ENCODE measurements at regions not wholly inside any gene's neighbourhood (a gene's known extent, or its start where the extent isn't known, plus 50 kb on each side); places are given as distances from the start of the nearest gene placed in this dataset.

DNA sequence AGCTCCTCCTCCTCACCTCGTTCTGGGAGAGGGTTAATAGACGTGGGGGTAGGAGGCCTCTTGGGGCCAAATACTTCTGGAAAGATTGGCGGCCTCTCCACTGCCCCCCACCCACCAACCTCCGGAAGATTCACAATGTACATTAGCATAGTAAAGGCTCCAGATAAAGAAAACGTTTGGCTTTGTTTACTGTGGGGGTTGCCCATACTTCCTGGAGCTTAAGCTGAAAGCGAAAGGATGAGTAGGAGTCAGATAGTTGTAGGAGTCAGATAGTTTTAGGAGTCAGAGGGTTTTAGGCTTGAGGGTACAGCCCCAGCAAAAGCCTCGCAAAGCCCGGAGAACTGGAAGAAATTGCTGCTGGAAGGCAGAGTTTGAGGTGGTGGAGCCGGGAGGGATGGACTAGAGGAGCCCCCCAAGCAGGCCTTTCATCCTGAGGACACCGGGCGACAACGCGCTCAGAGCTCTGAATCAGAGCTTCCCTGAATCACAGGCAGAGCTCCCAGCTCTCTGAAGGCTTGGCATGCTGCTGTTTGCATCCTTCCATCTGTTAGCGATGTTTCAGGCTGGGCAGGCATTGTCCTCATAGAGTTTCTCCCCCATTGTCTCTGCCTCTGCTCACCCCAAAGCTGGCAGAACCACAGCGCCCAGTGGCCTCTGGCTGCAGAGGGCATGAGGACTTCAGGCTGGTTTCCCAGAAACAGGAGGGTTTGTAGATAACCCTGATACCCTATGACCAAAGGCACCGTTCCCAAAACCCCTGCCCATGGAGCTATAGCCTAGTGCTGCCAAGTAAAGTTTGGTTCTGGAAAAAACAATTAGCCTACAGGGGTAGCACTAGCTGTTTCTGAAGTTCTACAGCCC is 280.7 kb downstream of the BCOR start:
- no peaks in the 10 kb centered on the region for H3K9me2 ChIP-seq (replicated peaks; ENCODE audit: control insufficient read depth, low read length)
- no peaks in the 10 kb centered on the region for H3K9me3 ChIP-seq (ENCODE audit: control insufficient read depth, insufficient read depth, low read length)
- H3K27ac ChIP-seq (ENCODE audit: low read depth, low read length), result no peak overlapping the region
- no peaks in the 10 kb centered on the region for H3K36me3 ChIP-seq (ENCODE audit: control insufficient read depth, low read length)
- H3K27me3 ChIP-seq (ENCODE audit: control insufficient read depth, low read length), result no peaks in the 10 kb centered on the region
- H3K79me2 ChIP-seq (ENCODE audit: control insufficient read depth, low read length), result no peaks in the 10 kb centered on the region
- no peak overlapping the region for H3K4me2 ChIP-seq (ENCODE audit: low read length)
- no peaks in the 10 kb centered on the region for H4K20me1 ChIP-seq (ENCODE audit: control insufficient read depth, insufficient read depth, low read depth, low read length)
- H3F3A ChIP-seq (ENCODE audit: control insufficient read depth, insufficient read depth), result no peaks in the 10 kb centered on the region
- no peak for TF ChIP-seq EZH2phosphoT487 (IDR thresholded peaks at IDR 0.05; ENCODE audit: borderline replicate concordance, low read length)
- TF ChIP-seq, protein P1, sequence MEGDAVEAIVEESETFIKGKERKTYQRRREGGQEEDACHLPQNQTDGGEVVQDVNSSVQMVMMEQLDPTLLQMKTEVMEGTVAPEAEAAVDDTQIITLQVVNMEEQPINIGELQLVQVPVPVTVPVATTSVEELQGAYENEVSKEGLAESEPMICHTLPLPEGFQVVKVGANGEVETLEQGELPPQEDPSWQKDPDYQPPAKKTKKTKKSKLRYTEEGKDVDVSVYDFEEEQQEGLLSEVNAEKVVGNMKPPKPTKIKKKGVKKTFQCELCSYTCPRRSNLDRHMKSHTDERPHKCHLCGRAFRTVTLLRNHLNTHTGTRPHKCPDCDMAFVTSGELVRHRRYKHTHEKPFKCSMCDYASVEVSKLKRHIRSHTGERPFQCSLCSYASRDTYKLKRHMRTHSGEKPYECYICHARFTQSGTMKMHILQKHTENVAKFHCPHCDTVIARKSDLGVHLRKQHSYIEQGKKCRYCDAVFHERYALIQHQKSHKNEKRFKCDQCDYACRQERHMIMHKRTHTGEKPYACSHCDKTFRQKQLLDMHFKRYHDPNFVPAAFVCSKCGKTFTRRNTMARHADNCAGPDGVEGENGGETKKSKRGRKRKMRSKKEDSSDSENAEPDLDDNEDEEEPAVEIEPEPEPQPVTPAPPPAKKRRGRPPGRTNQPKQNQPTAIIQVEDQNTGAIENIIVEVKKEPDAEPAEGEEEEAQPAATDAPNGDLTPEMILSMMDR (IDR thresholded peaks at IDR 0.05; ENCODE audit: low read depth, low read length, poor library complexity, severe bottlenecking), result no peak
- H3K4me3 ChIP-seq (ENCODE audit: low read length), result no peak overlapping the region
- peaks cover 9% of the 10 kb centered on the region for H3K4me1 ChIP-seq (ENCODE audit: control insufficient read depth, low read length)

DNA sequence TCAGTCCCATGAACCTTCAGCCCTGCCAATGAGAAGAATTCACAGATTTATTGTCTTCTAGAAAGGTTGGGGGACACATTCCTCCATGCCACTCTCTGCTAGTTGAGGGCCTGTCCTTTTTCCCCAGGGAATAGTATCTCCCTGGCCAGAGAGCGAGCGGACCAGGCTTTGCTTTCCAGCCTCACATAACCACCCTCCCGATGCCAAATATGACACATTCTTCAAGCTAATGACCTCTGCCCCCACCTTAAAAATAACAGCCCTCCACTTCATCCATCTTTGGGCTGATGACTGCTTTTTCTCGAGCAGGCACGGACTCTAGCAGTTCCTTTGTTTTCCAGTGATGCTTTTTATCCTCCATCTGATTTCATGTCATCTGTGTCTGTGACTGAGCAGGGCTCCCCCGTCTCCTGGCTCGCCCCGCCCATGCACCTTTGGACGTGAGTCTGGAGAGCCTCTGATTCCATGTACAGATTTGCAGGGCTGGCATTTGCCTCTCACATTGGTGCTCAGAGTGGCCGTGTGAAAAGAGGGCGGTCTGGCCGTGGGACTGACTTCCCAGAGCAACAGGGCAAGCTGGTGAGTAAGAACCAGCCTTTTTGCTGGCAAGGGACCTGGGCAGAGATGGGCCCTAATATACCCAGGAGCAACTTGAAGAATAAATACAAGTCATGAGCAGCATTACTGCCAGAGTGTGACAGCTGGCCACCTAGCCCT is 279.8 kb downstream of the BCOR start:
- no peaks in the 10 kb centered on the region for H3F3A ChIP-seq (ENCODE audit: control insufficient read depth, insufficient read depth)
- H3K27me3 ChIP-seq (ENCODE audit: control insufficient read depth, low read length), result no peaks in the 10 kb centered on the region
- H4K20me1 ChIP-seq (ENCODE audit: control insufficient read depth, insufficient read depth, low read depth, low read length), result no peaks in the 10 kb centered on the region
- H3K4me3 ChIP-seq (ENCODE audit: low read length), result no peak overlapping the region
- no peak for TF ChIP-seq EZH2phosphoT487 (IDR thresholded peaks at IDR 0.05; ENCODE audit: borderline replicate concordance, low read length)
- TF ChIP-seq, protein P1 (IDR thresholded peaks at IDR 0.05; ENCODE audit: low read depth, low read length, poor library complexity, severe bottlenecking), result no peak
- no peaks in the 10 kb centered on the region for H3K79me2 ChIP-seq (ENCODE audit: control insufficient read depth, low read length)
- no peak overlapping the region for H3K27ac ChIP-seq (ENCODE audit: low read depth, low read length)
- no peaks in the 10 kb centered on the region for H3K36me3 ChIP-seq (ENCODE audit: control insufficient read depth, low read length)
- H3K9me3 ChIP-seq (ENCODE audit: control insufficient read depth, insufficient read depth, low read length), result no peaks in the 10 kb centered on the region
- H3K9me2 ChIP-seq (replicated peaks; ENCODE audit: control insufficient read depth, low read length), result no peaks in the 10 kb centered on the region
- peaks cover 9% of the 10 kb centered on the region for H3K4me1 ChIP-seq (ENCODE audit: control insufficient read depth, low read length)
- no peak overlapping the region for H3K4me2 ChIP-seq (ENCODE audit: low read length)

DNA sequence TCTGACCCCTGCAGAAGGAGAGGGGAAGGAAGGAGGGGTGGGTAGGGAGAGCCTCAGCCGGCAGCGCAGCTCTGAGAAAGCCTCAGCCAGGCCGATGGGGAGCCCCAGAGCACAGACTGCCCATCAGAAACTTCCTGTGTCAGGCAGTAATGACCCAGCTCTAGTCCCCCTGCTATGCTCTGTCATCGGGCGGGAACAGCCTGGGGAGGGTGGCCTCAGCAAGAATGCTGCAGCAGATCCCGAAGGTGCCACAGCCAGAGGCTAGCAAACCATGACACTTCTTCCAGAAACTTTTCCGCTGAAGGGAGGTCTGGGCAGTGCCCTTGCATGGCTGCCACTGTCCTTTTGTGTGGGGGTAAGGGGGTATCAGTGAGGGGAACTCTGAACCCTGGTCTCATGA is 279.0 kb downstream of the BCOR start:
- no peaks in the 10 kb centered on the region for H4K20me1 ChIP-seq (ENCODE audit: control insufficient read depth, insufficient read depth, low read depth, low read length)
- H3F3A ChIP-seq (ENCODE audit: control insufficient read depth, insufficient read depth), result no peaks in the 10 kb centered on the region
- no peaks in the 10 kb centered on the region for H3K36me3 ChIP-seq (ENCODE audit: control insufficient read depth, low read length)
- H3K27ac ChIP-seq (ENCODE audit: low read depth, low read length), result no peak overlapping the region
- H3K4me1 ChIP-seq (ENCODE audit: control insufficient read depth, low read length), result peaks cover 9% of the 10 kb centered on the region
- TF ChIP-seq EZH2phosphoT487 (IDR thresholded peaks at IDR 0.05; ENCODE audit: borderline replicate concordance, low read length), result no peak
- TF ChIP-seq, protein P1 (IDR thresholded peaks at IDR 0.05; ENCODE audit: low read depth, low read length, poor library complexity, severe bottlenecking), result no peak
- H3K4me3 ChIP-seq (ENCODE audit: low read length), result no peak overlapping the region
- H3K79me2 ChIP-seq (ENCODE audit: control insufficient read depth, low read length), result no peaks in the 10 kb centered on the region
- no peaks in the 10 kb centered on the region for H3K9me3 ChIP-seq (ENCODE audit: control insufficient read depth, insufficient read depth, low read length)
- no peak overlapping the region for H3K4me2 ChIP-seq (ENCODE audit: low read length)
- H3K27me3 ChIP-seq (ENCODE audit: control insufficient read depth, low read length), result no peaks in the 10 kb centered on the region
- H3K9me2 ChIP-seq (replicated peaks; ENCODE audit: control insufficient read depth, low read length), result no peaks in the 10 kb centered on the region

All from DOHH2 (cell line).